ENCODE measurements at regions not wholly inside any gene's neighbourhood (a gene's known extent, or its start where the extent isn't known, plus 50 kb on each side); places are given as distances from the start of the nearest gene placed in this dataset.

DNA sequence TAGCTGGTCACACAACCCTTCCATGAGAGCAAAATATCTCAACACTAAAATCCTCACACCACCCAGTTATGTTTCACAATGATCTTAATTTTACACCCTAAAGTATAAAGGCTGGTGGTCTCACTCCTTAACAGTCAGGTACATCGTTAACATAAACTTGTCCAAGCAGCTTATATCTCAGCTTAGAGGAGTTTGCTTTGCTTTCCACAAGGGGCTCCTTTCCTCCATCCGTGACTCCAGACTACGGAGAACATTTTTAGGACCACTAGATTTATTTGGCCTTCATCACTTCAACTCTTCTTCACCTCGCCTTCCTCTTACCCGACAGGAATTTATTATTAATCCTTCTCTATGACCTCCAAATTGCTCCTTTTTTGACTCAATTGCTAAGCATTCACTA is 1014.1 kb upstream of the NUDT12 start:
- Histone ChIP-seq H3K4me3 (no peak overlapping the region), H3K36me3 (ENCODE audit: control insufficient read depth in 4 of 4, insufficient read depth in 4 of 4, low read length in 4 of 4) (no peaks in the 10 kb centered on the region), H3K9me3 (ENCODE audit: control insufficient read depth in 4 of 4, insufficient read depth in 3 of 4, low read length in 3 of 4) (no peaks in the 10 kb centered on the region), H3K4me1 (ENCODE audit: control insufficient read depth in 5 of 5, insufficient read depth in 5 of 5, low read length in 5 of 5) (no peaks in the 10 kb centered on the region), H3K27me3 (ENCODE audit: control insufficient read depth in 3 of 3, insufficient read depth in 3 of 3, low read length in 2 of 3) (no peaks in the 10 kb centered on the region), H3K27ac (ENCODE audit: low read depth in 1 of 2, low read length in 1 of 2) (no peak overlapping the region), H3K9ac (ENCODE audit: insufficient read depth in 1 of 2, low read length in 2 of 2) (no peak overlapping the region)
- no peak for DNase-seq
- TF ChIP-seq, protein P1, sequence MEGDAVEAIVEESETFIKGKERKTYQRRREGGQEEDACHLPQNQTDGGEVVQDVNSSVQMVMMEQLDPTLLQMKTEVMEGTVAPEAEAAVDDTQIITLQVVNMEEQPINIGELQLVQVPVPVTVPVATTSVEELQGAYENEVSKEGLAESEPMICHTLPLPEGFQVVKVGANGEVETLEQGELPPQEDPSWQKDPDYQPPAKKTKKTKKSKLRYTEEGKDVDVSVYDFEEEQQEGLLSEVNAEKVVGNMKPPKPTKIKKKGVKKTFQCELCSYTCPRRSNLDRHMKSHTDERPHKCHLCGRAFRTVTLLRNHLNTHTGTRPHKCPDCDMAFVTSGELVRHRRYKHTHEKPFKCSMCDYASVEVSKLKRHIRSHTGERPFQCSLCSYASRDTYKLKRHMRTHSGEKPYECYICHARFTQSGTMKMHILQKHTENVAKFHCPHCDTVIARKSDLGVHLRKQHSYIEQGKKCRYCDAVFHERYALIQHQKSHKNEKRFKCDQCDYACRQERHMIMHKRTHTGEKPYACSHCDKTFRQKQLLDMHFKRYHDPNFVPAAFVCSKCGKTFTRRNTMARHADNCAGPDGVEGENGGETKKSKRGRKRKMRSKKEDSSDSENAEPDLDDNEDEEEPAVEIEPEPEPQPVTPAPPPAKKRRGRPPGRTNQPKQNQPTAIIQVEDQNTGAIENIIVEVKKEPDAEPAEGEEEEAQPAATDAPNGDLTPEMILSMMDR (IDR thresholded peaks at IDR 0.05; ENCODE audit: control extremely low read depth, extremely low read depth), result no peak
- WGBS, 2 donors, result 66 to 72% methylated on average over 5 of the region's 5 CpGs
- ATAC-seq (ENCODE audit: insufficient read depth, low FRiP score), result no peak

GRCh38 chr5:104573949-104574709 is 1011.5 kb upstream of the NUDT12 start:
- Histone ChIP-seq H3K9ac (ENCODE audit: insufficient read depth in 1 of 2, low read length in 2 of 2) (no peak overlapping the region), H3K9me3 (ENCODE audit: control insufficient read depth in 4 of 4, insufficient read depth in 3 of 4, low read length in 3 of 4) (no peaks in the 10 kb centered on the region), H3K4me3 (no peak overlapping the region), H3K36me3 (ENCODE audit: control insufficient read depth in 4 of 4, insufficient read depth in 4 of 4, low read length in 4 of 4) (no peaks in the 10 kb centered on the region), H3K4me1 (ENCODE audit: control insufficient read depth in 5 of 5, insufficient read depth in 5 of 5, low read length in 5 of 5) (peaks cover 0 to 2% (median 0%) of the 10 kb centered on the region in 5 donors), H3K27ac (ENCODE audit: low read depth in 1 of 2, low read length in 1 of 2) (no peak overlapping the region), H3K27me3 (ENCODE audit: control insufficient read depth in 3 of 3, insufficient read depth in 3 of 3, low read length in 2 of 3) (no peaks in the 10 kb centered on the region)
- DNase-seq, result no peak
- WGBS, 2 donors, result 81 to 84% methylated on average over 4 of the region's 4 CpGs
- ATAC-seq (ENCODE audit: insufficient read depth, low FRiP score), result no peak
- TF ChIP-seq, protein P1 (IDR thresholded peaks at IDR 0.05; ENCODE audit: control extremely low read depth, extremely low read depth), result no peak

- H3K4me3 ChIP-seq, result no peak overlapping the region
- TF ChIP-seq, protein P1 (IDR thresholded peaks at IDR 0.05; ENCODE audit: control extremely low read depth, extremely low read depth), result no peak
- H3K9ac ChIP-seq (ENCODE audit: insufficient read depth in 1 of 2, low read length in 2 of 2), result no peak overlapping the region
- no peak for ATAC-seq (ENCODE audit: insufficient read depth, low FRiP score)
- H3K4me1 ChIP-seq (ENCODE audit: control insufficient read depth in 5 of 5, insufficient read depth in 5 of 5, low read length in 5 of 5), result peaks cover 0 to 2% (median 0%) of the 10 kb centered on the region in 5 donors
- no peak for DNase-seq
- no peaks in the 10 kb centered on the region for H3K36me3 ChIP-seq (ENCODE audit: control insufficient read depth in 4 of 4, insufficient read depth in 4 of 4, low read length in 4 of 4)
- WGBS, 2 donors, result 66 to 70% methylated on average over 1 of the region's 1 CpG
- H3K27ac ChIP-seq (ENCODE audit: low read depth in 1 of 2, low read length in 1 of 2), result no peak overlapping the region
- no peaks in the 10 kb centered on the region for H3K9me3 ChIP-seq (ENCODE audit: control insufficient read depth in 4 of 4, insufficient read depth in 3 of 4, low read length in 3 of 4)
- H3K27me3 ChIP-seq (ENCODE audit: control insufficient read depth in 3 of 3, insufficient read depth in 3 of 3, low read length in 2 of 3), result no peaks in the 10 kb centered on the region
These were observed 1007.0 kb upstream of the NUDT12 start for GRCh38 chr5:104569621-104570020.

DNA sequence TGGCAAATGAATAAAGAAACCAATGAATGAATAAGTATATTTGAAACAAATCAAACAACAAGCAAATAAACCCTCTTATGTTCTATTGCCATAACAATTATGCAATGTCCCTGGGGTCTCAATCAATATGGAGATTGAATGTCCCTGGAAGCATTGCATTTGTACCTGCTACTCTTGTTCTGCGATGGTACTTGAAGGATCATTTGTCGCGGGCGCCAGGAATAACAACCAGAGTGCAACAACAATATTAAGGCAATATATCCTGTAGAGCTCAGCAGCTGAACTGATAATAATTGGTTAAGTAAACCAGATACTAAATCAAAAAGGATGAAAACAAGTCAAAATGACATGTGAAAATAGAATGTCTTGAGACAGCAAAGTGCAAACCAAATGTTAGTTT is 1001.9 kb upstream of the NUDT12 start:
- H3K4me1 ChIP-seq (ENCODE audit: control insufficient read depth in 5 of 5, insufficient read depth in 5 of 5, low read length in 5 of 5), result no peaks in the 10 kb centered on the region
- no peaks in the 10 kb centered on the region for H3K27me3 ChIP-seq (ENCODE audit: control insufficient read depth in 3 of 3, insufficient read depth in 3 of 3, low read length in 2 of 3)
- TF ChIP-seq, protein P1 (IDR thresholded peaks at IDR 0.05; ENCODE audit: control extremely low read depth, extremely low read depth), result no peak
- H3K4me3 ChIP-seq, result no peak overlapping the region
- H3K9ac ChIP-seq (ENCODE audit: insufficient read depth in 1 of 2, low read length in 2 of 2), result no peak overlapping the region
- no peak for ATAC-seq (ENCODE audit: insufficient read depth, low FRiP score)
- no peaks in the 10 kb centered on the region for H3K36me3 ChIP-seq (ENCODE audit: control insufficient read depth in 4 of 4, insufficient read depth in 4 of 4, low read length in 4 of 4)
- no peak for DNase-seq
- 94 to 95% methylated on average over 4 of the region's 4 CpGs for WGBS, 2 donors
- H3K9me3 ChIP-seq (ENCODE audit: control insufficient read depth in 4 of 4, insufficient read depth in 3 of 4, low read length in 3 of 4), result no peaks in the 10 kb centered on the region
- H3K27ac ChIP-seq (ENCODE audit: low read depth in 1 of 2, low read length in 1 of 2), result no peak overlapping the region
